SK-N-SH (cell line): ENCODE measurements at regions not wholly inside any gene's neighbourhood (a gene's known extent, or its start where the extent isn't known, plus 50 kb on each side); places are given as distances from the start of the nearest gene placed in this dataset.

ENCODE experiments used
- CTCF ChIP-seq: fragments of 200-600 bp; sonication (generic); IDR thresholded peaks from 2 replicates; pipeline ENCODE4 v1.6.1; 2017; ENCODE audit warnings: antibody characterized with exemption, mild to moderate bottlenecking, moderate library complexity
- EP300 ChIP-seq, 2 experiments: IDR thresholded peaks; 2 replicates each; pipeline versions ENCODE4 v1.4.0 to v1.6.1; 2012; ENCODE audit warnings: borderline replicate concordance in 1 of 2, low read depth in 1 of 2, low read length in 1 of 2
- EZH2phosphoT487 ChIP-seq: fragments of 200-600 bp; sonication (generic); IDR thresholded peaks from 2 replicates; pipeline ENCODE4 v1.6.1; 2017; ENCODE audit warnings: low read depth, mixed run types, mild to moderate bottlenecking, antibody characterized with exemption, moderate library complexity, borderline replicate concordance
- FOXJ3 ChIP-seq: sonication (generic); formaldehyde crosslinking; IDR thresholded peaks from 2 replicates; pipeline ENCODE4 v1.5.1; 2020; ENCODE audit warnings: mild to moderate bottlenecking, missing genetic modification reagents
- PBX3 ChIP-seq: IDR thresholded peaks from 2 replicates; pipeline ENCODE4; 2012
- POLR2AphosphoS5 ChIP-seq: IDR thresholded peaks from 2 replicates; pipeline ENCODE4 v1.6.1; 2012; ENCODE audit warnings: low read depth, low read length
- SIN3A ChIP-seq: IDR thresholded peaks from 2 replicates; pipeline ENCODE4 v1.6.1; 2012; ENCODE audit warnings: low read depth, mild to moderate bottlenecking, low read length, moderate library complexity, borderline replicate concordance
- YY1 ChIP-seq: IDR thresholded peaks from 2 replicates; pipeline ENCODE4 v1.4.0; 2012; ENCODE audit warnings: low read depth, mild to moderate bottlenecking
- TF ChIP-seq, protein P1 (sequence below): IDR thresholded peaks from 2 replicates; pipeline ENCODE4 v1.6.1; 2012; ENCODE audit warnings: mild to moderate bottlenecking, low read depth, low read length, moderate library complexity

GRCh38 chr4:111811661-111812060 is 333.6 kb upstream of the FAM241A start:
- TF ChIP-seq PBX3 (no peak), SIN3A (no peak), EZH2phosphoT487 (no peak), CTCF (no peak), FOXJ3 (CRISPR knock-in tag) (no peak), POLR2AphosphoS5 (no peak), YY1 (no peak), EP300 (IDR thresholded peaks at IDR 0.05; ENCODE audit: borderline replicate concordance in 1 of 2, low read depth in 1 of 2, low read length in 1 of 2) (no peak)
- TF ChIP-seq, protein P1, sequence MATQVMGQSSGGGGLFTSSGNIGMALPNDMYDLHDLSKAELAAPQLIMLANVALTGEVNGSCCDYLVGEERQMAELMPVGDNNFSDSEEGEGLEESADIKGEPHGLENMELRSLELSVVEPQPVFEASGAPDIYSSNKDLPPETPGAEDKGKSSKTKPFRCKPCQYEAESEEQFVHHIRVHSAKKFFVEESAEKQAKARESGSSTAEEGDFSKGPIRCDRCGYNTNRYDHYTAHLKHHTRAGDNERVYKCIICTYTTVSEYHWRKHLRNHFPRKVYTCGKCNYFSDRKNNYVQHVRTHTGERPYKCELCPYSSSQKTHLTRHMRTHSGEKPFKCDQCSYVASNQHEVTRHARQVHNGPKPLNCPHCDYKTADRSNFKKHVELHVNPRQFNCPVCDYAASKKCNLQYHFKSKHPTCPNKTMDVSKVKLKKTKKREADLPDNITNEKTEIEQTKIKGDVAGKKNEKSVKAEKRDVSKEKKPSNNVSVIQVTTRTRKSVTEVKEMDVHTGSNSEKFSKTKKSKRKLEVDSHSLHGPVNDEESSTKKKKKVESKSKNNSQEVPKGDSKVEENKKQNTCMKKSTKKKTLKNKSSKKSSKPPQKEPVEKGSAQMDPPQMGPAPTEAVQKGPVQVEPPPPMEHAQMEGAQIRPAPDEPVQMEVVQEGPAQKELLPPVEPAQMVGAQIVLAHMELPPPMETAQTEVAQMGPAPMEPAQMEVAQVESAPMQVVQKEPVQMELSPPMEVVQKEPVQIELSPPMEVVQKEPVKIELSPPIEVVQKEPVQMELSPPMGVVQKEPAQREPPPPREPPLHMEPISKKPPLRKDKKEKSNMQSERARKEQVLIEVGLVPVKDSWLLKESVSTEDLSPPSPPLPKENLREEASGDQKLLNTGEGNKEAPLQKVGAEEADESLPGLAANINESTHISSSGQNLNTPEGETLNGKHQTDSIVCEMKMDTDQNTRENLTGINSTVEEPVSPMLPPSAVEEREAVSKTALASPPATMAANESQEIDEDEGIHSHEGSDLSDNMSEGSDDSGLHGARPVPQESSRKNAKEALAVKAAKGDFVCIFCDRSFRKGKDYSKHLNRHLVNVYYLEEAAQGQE, result no peak
